ENCODE measurements at regions not wholly inside any gene's neighbourhood (a gene's known extent, or its start where the extent isn't known, plus 50 kb on each side); places are given as distances from the start of the nearest gene placed in this dataset.

DNA sequence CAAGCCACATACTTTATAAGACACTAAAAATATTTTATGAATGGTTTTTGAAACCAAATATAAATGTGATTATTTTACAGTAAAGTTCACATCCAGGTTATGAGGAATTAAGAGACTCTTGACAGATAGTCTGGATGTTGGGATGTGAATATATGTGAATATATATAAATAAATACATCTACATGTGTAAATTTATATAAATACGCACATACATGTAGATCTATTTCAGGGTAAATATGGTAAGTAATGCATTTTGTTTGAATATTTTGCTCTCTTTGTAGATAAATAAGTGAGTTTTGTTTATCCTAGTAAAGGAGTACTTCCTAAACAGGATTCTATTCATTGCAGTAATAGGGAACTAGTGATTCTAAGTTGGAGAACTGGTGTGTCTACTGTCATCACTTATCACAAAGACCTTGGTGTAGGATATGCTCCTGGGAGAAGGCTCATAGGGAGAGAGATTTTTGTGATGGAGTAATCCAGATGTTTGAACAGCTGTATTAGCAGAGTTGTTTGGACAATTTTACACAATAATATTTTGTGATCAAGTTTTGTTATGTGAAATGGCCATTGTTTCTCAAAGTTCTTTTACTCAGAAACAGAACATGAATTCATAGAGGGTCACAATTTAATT lies 60.2 kb upstream of the NT5C1B start:
- no peak overlapping the region for H3K4me3 ChIP-seq (ENCODE audit: low read length)
- no peak for DNase-seq (ENCODE audit: low read depth)
- TF ChIP-seq, protein P1, sequence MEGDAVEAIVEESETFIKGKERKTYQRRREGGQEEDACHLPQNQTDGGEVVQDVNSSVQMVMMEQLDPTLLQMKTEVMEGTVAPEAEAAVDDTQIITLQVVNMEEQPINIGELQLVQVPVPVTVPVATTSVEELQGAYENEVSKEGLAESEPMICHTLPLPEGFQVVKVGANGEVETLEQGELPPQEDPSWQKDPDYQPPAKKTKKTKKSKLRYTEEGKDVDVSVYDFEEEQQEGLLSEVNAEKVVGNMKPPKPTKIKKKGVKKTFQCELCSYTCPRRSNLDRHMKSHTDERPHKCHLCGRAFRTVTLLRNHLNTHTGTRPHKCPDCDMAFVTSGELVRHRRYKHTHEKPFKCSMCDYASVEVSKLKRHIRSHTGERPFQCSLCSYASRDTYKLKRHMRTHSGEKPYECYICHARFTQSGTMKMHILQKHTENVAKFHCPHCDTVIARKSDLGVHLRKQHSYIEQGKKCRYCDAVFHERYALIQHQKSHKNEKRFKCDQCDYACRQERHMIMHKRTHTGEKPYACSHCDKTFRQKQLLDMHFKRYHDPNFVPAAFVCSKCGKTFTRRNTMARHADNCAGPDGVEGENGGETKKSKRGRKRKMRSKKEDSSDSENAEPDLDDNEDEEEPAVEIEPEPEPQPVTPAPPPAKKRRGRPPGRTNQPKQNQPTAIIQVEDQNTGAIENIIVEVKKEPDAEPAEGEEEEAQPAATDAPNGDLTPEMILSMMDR (conservative IDR thresholded peaks at IDR 0.05; ENCODE audit: low read depth, low read length), result no peak

DNA sequence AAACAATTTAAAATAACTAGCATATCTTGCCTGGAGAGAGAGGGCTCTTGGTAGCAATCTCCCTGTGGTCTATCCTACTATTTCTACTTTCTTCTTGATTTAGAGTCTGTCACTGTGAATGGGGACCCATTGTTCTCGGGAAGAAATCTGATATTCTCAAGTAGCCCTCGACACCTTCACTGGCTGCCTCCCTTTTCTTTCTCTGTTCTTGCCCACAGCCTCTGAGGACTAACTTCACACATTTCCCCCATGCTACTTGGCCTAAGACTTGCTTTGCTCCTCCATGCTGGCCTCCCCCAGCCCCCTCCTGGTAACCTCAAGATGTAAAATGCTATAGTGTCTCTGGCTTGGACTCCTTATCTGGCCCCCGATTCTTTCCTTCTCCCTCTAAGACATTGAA lies 58.8 kb upstream of the NT5C1B start:
- H3K4me3 ChIP-seq (ENCODE audit: low read length), result no peak overlapping the region
- TF ChIP-seq, protein P1 (conservative IDR thresholded peaks at IDR 0.05; ENCODE audit: low read depth, low read length), result no peak
- no peak for DNase-seq (ENCODE audit: low read depth)

DNA sequence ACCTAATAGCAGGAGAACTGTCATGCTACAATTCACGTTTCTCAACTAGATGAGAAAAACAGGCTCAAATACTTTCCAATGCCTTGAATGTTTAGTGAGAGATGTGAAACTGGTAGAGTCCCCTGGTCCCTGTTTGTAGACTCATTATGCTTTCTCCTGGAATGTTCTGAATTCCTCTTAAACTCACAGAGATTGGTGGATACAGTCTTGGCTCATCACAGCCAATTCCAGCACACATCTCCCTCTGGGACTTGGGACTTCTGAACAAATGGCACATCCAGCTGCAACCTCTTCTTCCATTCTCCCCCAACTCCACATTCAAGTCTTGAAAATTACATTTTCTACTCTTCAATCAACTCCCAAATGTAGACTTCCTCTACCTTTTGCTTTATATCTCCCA lies 58.4 kb upstream of the NT5C1B start:
- no peak for DNase-seq (ENCODE audit: low read depth)
- H3K4me3 ChIP-seq (ENCODE audit: low read length), result no peak overlapping the region
- TF ChIP-seq, protein P1 (conservative IDR thresholded peaks at IDR 0.05; ENCODE audit: low read depth, low read length), result no peak

DNA sequence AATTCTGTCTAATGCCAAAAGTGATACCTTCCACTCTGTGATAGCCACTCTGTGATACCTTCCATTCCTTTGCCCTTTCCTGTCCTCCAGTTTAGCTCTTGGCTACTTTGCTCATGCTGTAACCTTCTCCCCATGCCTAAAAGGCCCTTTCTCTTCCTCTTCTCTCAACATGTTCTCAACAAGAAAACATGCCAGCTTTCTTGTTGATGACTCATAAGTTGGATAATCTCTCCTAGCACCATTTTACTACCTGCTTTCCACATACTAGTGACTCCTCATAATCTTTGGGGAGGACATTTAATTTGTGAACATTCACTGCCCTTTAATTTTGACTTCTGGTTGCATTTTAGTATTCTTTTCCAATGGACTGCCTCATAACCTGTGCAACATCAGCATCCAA lies 55.9 kb upstream of the NT5C1B start:
- DNase-seq (ENCODE audit: low read depth), result no peak
- TF ChIP-seq, protein P1 (conservative IDR thresholded peaks at IDR 0.05; ENCODE audit: low read depth, low read length), result no peak
- H3K4me3 ChIP-seq (ENCODE audit: low read length), result no peak overlapping the region

DNA sequence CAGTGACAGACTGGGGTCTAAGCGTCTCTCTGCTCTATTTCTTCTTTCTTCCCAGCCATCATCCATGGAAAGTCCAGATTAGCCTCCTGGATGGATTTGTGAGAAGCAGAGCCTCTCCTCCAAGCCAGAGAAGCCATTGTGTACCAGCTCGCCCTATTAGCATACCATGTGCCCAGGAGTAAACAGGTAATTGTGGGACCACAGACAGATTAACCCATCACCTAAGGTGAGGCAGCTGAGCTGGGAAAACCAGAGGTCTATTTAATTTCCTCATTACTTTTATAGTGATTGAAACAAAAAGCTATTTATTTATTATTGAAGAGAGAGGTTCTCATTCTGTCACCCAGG lies 54.7 kb upstream of the NT5C1B start:
- H3K4me3 ChIP-seq (ENCODE audit: low read length), result no peak overlapping the region
- TF ChIP-seq, protein P1 (conservative IDR thresholded peaks at IDR 0.05; ENCODE audit: low read depth, low read length), result no peak
- DNase-seq (ENCODE audit: low read depth), result no peak

DNA sequence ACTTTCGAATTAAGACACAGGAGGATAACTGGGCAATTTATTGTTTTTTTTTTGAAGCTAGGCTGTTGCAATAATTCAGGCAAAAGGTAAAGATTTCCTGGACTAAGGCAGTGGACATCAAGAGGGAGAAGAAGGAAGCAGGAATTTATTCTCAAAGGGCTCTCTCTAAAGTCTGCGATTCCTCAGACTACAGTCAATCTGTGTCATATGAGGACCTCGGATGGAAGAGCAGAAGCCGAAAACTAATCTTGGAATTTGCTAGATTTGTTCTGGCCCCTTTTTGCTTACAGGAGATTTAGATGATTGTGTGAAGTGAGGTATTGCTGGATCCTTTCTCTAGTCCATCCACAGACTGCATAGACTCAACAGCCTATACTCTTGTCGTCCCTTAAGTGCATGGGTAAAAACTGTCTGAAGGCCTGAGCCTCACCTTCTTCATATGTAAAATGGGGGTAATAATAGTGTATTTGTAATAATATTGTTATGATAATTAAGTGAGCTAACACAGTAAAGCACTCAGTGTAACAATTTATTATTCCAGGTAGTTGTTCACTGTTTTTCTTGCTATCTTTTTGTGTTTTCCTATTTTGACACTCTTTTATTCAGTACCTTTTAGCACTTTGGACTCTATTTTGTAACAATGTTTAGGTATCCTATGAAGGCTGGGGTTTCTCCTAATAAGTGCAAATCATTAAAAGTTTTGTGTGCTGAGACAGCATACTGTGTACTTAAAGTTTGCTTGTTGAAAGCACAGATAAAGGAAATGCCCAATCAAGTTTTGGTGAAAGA lies 54.2 kb upstream of the NT5C1B start:
- TF ChIP-seq, protein P1 (conservative IDR thresholded peaks at IDR 0.05; ENCODE audit: low read depth, low read length), result no peak
- DNase-seq (ENCODE audit: low read depth), result no peak
- H3K4me3 ChIP-seq (ENCODE audit: low read length), result no peak overlapping the region

DNA sequence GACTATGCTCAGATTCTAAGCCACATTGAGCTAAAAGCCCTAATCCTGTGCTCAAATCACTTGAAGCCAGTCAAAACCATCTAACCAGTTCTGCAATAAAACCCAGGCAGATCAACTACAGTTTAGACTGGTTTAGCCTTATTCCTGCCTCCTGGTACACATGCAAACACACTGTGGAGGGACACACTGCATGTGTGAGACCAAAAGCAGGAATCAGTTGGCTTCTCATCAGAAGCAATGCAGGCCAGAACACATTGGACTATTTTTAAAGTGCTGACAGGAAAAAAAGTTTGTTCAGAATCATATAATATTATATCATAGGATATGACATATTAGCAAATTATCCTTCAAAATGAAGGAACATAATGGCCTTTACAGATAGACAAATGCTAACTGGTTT lies 52.5 kb upstream of the NT5C1B start:
- TF ChIP-seq, protein P1 (conservative IDR thresholded peaks at IDR 0.05; ENCODE audit: low read depth, low read length), result no peak
- no peak overlapping the region for H3K4me3 ChIP-seq (ENCODE audit: low read length)
- DNase-seq (ENCODE audit: low read depth), result no peak

Measured in retinal pigment epithelial cell (primary cell).